Posterior vena cava (tissue), 2 donors: ENCODE measurements at regions not wholly inside any gene's neighbourhood (a gene's known extent, or its start where the extent isn't known, plus 50 kb on each side); places are given as distances from the start of the nearest gene placed in this dataset.

ENCODE experiments used
- DNase-seq: peaks from one replicate; pipeline ENCODE4 v3.0.0-alpha.2; 2020; ENCODE audit warnings: low spot score
- intact Hi-C, 2 donors: fragments of 100-400 bp; cut with DNase I; formaldehyde crosslinking; loops; one replicate each; pipeline versions ENCODE4 v1.14.1 to v1.14.2; 2022 to 2023
- donor health status: DM: yes; HTN: yes; CAD: no.
- donor health status: DM: yes; HTN: yes; CAD: no.

GRCh38 chr1:215497528-215497927 is 69.6 kb upstream of the KCTD3 start:
- intact Hi-C loops = loop anchor here in 1 of 2 donors (10.0 kb wide), 1 partner anchor 1963 kb away; no protein-coding TSS in a partner anchor
- DNase-seq = no peak

DNA sequence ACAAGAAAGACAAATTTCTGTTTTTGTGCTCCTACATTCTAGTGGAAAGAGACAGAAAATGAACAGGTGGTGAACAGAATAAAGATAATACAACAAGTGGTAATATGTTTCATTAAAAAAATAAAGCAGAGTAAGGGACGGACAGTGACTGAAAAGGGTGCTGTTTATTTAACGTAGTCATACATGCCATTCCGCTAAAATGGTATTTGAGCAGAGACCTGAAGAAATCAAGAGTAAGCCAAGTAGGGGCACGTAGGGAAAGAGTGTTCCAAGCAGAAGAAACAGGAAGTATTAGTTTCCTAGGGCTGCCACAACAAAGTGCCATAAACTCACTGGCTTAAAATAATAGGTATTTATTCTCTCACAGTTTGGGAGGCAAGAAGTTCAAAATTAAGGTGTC is 65.6 kb upstream of the KCTD3 start:
- no peak for DNase-seq
- intact Hi-C loops = no loop called here

GRCh38 chr1:215502081-215502480 is 65.0 kb upstream of the KCTD3 start:
- intact Hi-C loops = no loop called here
- DNase-seq = no peak

- intact Hi-C loops = no loop called here
Observed at GRCh38 chr1:215507119-215507518, 60.0 kb upstream of the KCTD3 start.

GRCh38 chr1:215508311-215508710 is 58.8 kb upstream of the KCTD3 start:
- DNase-seq = no peak
- intact Hi-C loops = no loop called here

More at GRCh38 chr1:215507119-215507518, 60.0 kb upstream of the KCTD3 start:
- no peak for DNase-seq
